HEK293 (cell line): ENCODE measurements at regions not wholly inside any gene's neighbourhood (a gene's known extent, or its start where the extent isn't known, plus 50 kb on each side); places are given as distances from the start of the nearest gene placed in this dataset.
A peak's percentile ranks its signal among the peaks of the same experiment; 100 is the strongest.

Source experiments
- CTCF ChIA-PET: fragments of 350-600 bp; formaldehyde crosslinking; extraction: SDS; loops from one replicate; lab custom pipeline; 2021; ENCODE audit warnings: antibody characterized with exemption; lab: Yijun Ruan, JAX
- POLR2A ChIA-PET: fragments of 300-600 bp; formaldehyde crosslinking; extraction: SDS; loops from one replicate; lab custom pipeline; 2020; ENCODE audit warnings: antibody characterized with exemption, inconsistent platforms; lab: Yijun Ruan, JAX
- H3K27ac ChIP-seq: fragments of 200-500 bp; sonication (Bioruptor generic); 2 replicates; pipeline ENCODE4 v1.5.1; 2014; ENCODE audit warnings: low read depth, low read length, control low read depth, inconsistent platforms; ENCODE audit errors: extremely low read depth
- H3K36me3 ChIP-seq, 2 experiments: fragments of 200-500 bp in 1 of 2; sonication (Bioruptor generic) in 1 of 2; 1 replicate in 1 of 2; 2 replicates in 1 of 2; pipeline ENCODE4 v1.5.1; 2014 to 2017; ENCODE audit warnings: inconsistent platforms in 2 of 2, low read length in 2 of 2; ENCODE audit not compliant: control insufficient read depth in 2 of 2, insufficient read depth in 1 of 2
- H3K4me1 ChIP-seq: fragments of 200-500 bp; sonication (Bioruptor generic); 2 replicates; pipeline ENCODE4 v1.5.1; 2014; ENCODE audit warnings: mild to moderate bottlenecking, low read length, inconsistent platforms; ENCODE audit not compliant: control insufficient read depth, insufficient read depth
- H3K4me3 ChIP-seq: 2 replicates; pipeline ENCODE4 v1.5.1; 2011; ENCODE audit warnings: low read depth, mild to moderate bottlenecking, control low read depth, low read length, moderate library complexity
- H3K9me3 ChIP-seq: fragments of 200-500 bp; sonication (Bioruptor generic); 2 replicates; pipeline ENCODE4 v1.5.1; 2014; ENCODE audit warnings: low read depth, low read length, inconsistent platforms; ENCODE audit not compliant: control insufficient read depth, insufficient read depth
- BCL6B ChIP-seq: fragments of 450-650 bp; formaldehyde crosslinking; IDR thresholded peaks from 2 replicates; pipeline ENCODE4 v1.5.1; 2017; ENCODE audit warnings: missing biosample characterization, missing genetic modification characterization
- GLIS2 ChIP-seq: fragments of 450-650 bp; formaldehyde crosslinking; IDR thresholded peaks from 2 replicates; pipeline ENCODE4 v1.5.1; 2016; ENCODE audit warnings: missing biosample characterization, missing genetic modification characterization
- IKZF3 ChIP-seq: fragments of 450-650 bp; IDR thresholded peaks from 2 replicates; pipeline ENCODE4 v1.5.0; 2018; ENCODE audit warnings: missing biosample characterization, mild to moderate bottlenecking, missing genetic modification characterization, moderate library complexity
- RBAK ChIP-seq: fragments of 450-650 bp; formaldehyde crosslinking; IDR thresholded peaks from 2 replicates; pipeline ENCODE4 v1.5.1; 2016; ENCODE audit warnings: missing biosample characterization, missing genetic modification characterization
- SETDB1 ChIP-seq: IDR thresholded peaks from one replicate; pipeline ENCODE4 v1.6.1; 2017; ENCODE audit warnings: mild to moderate bottlenecking, low read length, moderate library complexity, mixed read lengths; ENCODE audit not compliant: insufficient read length
- SP7 ChIP-seq: fragments of 450-650 bp; formaldehyde crosslinking; IDR thresholded peaks from 2 replicates; pipeline ENCODE4 v1.5.1; 2016; ENCODE audit warnings: missing biosample characterization, missing genetic modification characterization
- YY1 ChIP-seq: fragments of 450-650 bp; formaldehyde crosslinking; IDR thresholded peaks from 2 replicates; pipeline ENCODE4 v1.5.1; 2018; ENCODE audit warnings: missing biosample characterization, missing genetic modification characterization
- ZBTB1 ChIP-seq: fragments of 450-650 bp; formaldehyde crosslinking; IDR thresholded peaks from 2 replicates; pipeline ENCODE4 v1.5.1; 2016; ENCODE audit warnings: missing biosample characterization, missing genetic modification characterization
- ZBTB21 ChIP-seq: fragments of 450-650 bp; formaldehyde crosslinking; IDR thresholded peaks from 2 replicates; pipeline ENCODE4 v1.5.1; 2017; ENCODE audit warnings: missing biosample characterization, missing genetic modification characterization
- ZBTB8A ChIP-seq: fragments of 450-650 bp; formaldehyde crosslinking; IDR thresholded peaks from 2 replicates; pipeline ENCODE4 v1.5.1; 2016; ENCODE audit warnings: missing biosample characterization, missing genetic modification characterization
- ZNF148 ChIP-seq: fragments of 450-650 bp; formaldehyde crosslinking; IDR thresholded peaks from 2 replicates; pipeline ENCODE4 v1.5.0; 2017; ENCODE audit warnings: missing biosample characterization, missing genetic modification characterization, borderline replicate concordance
- ZNF239 ChIP-seq: fragments of 450-650 bp; formaldehyde crosslinking; IDR thresholded peaks from 2 replicates; pipeline ENCODE4 v1.5.1; 2016; ENCODE audit warnings: missing biosample characterization, missing genetic modification characterization
- ZNF248 ChIP-seq: fragments of 450-650 bp; formaldehyde crosslinking; IDR thresholded peaks from 2 replicates; pipeline ENCODE4 v1.5.1; 2017; ENCODE audit warnings: missing biosample characterization, missing genetic modification characterization
- ZNF274 ChIP-seq, 2 experiments: fragments of 200-500 bp in 1 of 2; fragments of 450-650 bp in 1 of 2; sonication (Bioruptor generic) in 1 of 2; formaldehyde crosslinking in 1 of 2; IDR thresholded peaks; 2 replicates each; pipeline versions ENCODE4 v1.5.1 to v1.6.1; 2014 to 2016; ENCODE audit warnings: borderline replicate concordance in 1 of 2, inconsistent platforms in 1 of 2, low read length in 1 of 2, missing biosample characterization in 1 of 2, missing genetic modification characterization in 1 of 2
- ZNF341 ChIP-seq: fragments of 450-650 bp; formaldehyde crosslinking; IDR thresholded peaks from 2 replicates; pipeline ENCODE4; 2016; ENCODE audit warnings: low read depth, missing biosample characterization, missing genetic modification characterization
- ZNF37A ChIP-seq: fragments of 450-650 bp; IDR thresholded peaks from 2 replicates; pipeline ENCODE4 v1.5.1; 2018; ENCODE audit warnings: missing biosample characterization, missing genetic modification characterization
- ZNF423 ChIP-seq: fragments of 450-650 bp; formaldehyde crosslinking; IDR thresholded peaks from 2 replicates; pipeline ENCODE4 v1.5.1; 2016; ENCODE audit warnings: missing biosample characterization, missing genetic modification characterization
- ZNF529 ChIP-seq: fragments of 450-650 bp; formaldehyde crosslinking; IDR thresholded peaks from 2 replicates; pipeline ENCODE4 v1.5.1; 2017; ENCODE audit warnings: missing genetic modification characterization, missing biosample characterization; ENCODE audit not compliant: insufficient replicate concordance
- ZNF701 ChIP-seq: fragments of 450-650 bp; formaldehyde crosslinking; IDR thresholded peaks from 2 replicates; pipeline ENCODE4 v1.5.1; 2016; ENCODE audit warnings: missing biosample characterization, missing genetic modification characterization
- ZNF707 ChIP-seq: fragments of 450-650 bp; formaldehyde crosslinking; IDR thresholded peaks from 2 replicates; pipeline ENCODE4 v1.5.1; 2016; ENCODE audit warnings: missing biosample characterization, missing genetic modification characterization
- ZNF76 ChIP-seq: fragments of 450-650 bp; formaldehyde crosslinking; IDR thresholded peaks from 2 replicates; pipeline ENCODE4; 2016; ENCODE audit warnings: low read depth, missing biosample characterization, missing genetic modification characterization, borderline replicate concordance
- TF ChIP-seq, protein P1 (sequence below): fragments of 450-650 bp; formaldehyde crosslinking; IDR thresholded peaks from 2 replicates; pipeline ENCODE4 v1.5.1; 2017; ENCODE audit warnings: missing biosample characterization, missing genetic modification characterization
- TF ChIP-seq, protein P2 (sequence below): fragments of 450-650 bp; formaldehyde crosslinking; IDR thresholded peaks from 2 replicates; pipeline ENCODE4 v1.5.1; 2016; ENCODE audit warnings: missing biosample characterization, missing genetic modification characterization

GRCh38 chr6:140592877-140593276 is 1218.4 kb upstream of the CITED2 start:
- Histone ChIP-seq H3K36me3 (no peaks in the 10 kb centered on the region), H3K9me3 (no peaks in the 10 kb centered on the region), H3K4me3 (no peak overlapping the region), H3K27ac (no peak overlapping the region), H3K4me1 (no peaks in the 10 kb centered on the region)
- ChIA-PET CTCF (no interaction called here), POLR2A (no interaction called here)
- TF ChIP-seq SETDB1 (peak; percentile 27), ZNF707 (tag by site-specific recombination) (no peak)

GRCh38 chr6:140590641-140591040 is 1216.2 kb upstream of the CITED2 start:
- Histone ChIP-seq H3K36me3 (no peaks in the 10 kb centered on the region), H3K27ac (no peak overlapping the region), H3K4me3 (no peak overlapping the region), H3K9me3 (no peaks in the 10 kb centered on the region), H3K4me1 (no peaks in the 10 kb centered on the region)
- no peak for TF ChIP-seq IKZF3
- TF ChIP-seq SP7 (tag by site-specific recombination): no peak
- no peak for TF ChIP-seq ZNF423 (tag by site-specific recombination)
- no peak for TF ChIP-seq ZNF148
- TF ChIP-seq ZNF701 (tag by site-specific recombination): no peak
- TF ChIP-seq GLIS2 (tag by site-specific recombination): no peak
- TF ChIP-seq ZBTB1 (tag by site-specific recombination): no peak
- no peak for TF ChIP-seq ZNF239 (tag by site-specific recombination)
- no peak for TF ChIP-seq ZNF529 (tag by site-specific recombination)
- TF ChIP-seq YY1: no peak
- no peak for TF ChIP-seq ZNF274 (IDR thresholded peaks at IDR 0.05; ENCODE audit: low read length)
- TF ChIP-seq ZNF274 (tag by site-specific recombination; IDR thresholded peaks at IDR 0.05; ENCODE audit: borderline replicate concordance): no peak
- CTCF ChIA-PET: interaction anchor here (0.6 kb wide), 1 partner anchor 15 kb away, joined by 3 read pairs; no protein-coding TSS in a partner anchor
- POLR2A ChIA-PET: no interaction called here

DNA sequence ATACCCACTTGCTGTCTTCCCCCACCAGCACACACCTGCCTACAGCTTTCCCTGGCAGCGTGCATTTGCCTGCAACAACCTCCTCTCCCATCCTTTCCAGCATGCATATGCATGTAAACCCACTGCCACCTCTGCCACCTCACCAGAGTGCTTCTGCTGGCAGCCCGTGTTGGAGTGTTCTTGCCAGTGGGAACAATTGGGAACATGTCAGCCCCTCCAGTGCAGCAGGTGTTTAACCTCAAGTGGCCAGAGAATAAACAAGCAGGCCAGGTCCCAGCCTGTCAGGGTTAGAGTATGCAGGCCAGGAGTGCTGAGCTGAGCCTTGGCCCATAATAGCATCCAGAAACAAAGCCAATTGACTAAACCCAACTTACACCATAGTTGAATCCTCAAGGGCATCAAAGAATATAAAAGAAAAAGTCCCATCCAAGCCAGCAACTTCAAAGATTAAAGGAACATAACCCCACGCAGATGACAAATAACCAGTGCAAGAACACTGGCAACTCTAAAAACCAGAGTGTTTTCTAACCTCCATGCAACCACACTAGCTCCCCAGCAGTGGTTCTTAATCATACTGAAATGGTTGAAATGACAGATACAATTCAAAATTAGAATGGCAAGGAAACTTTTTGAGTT is 1212.1 kb upstream of the CITED2 start:
- Histone ChIP-seq H3K4me1 (no peaks in the 10 kb centered on the region), H3K27ac (no peak overlapping the region), H3K9me3 (no peaks in the 10 kb centered on the region), H3K36me3 (no peaks in the 10 kb centered on the region), H3K4me3 (no peak overlapping the region)
- CTCF ChIA-PET: interaction anchor here (0.6 kb wide), 1 partner anchor 442 kb away, joined by 3 read pairs; no protein-coding TSS in a partner anchor
- POLR2A ChIA-PET: no interaction called here
- TF ChIP-seq ZNF423 (tag by site-specific recombination) (no peak), ZNF37A (tag by site-specific recombination) (no peak), ZNF248 (no peak), ZBTB21 (no peak), ZNF76 (tag by site-specific recombination) (no peak), ZBTB1 (tag by site-specific recombination) (no peak), ZNF341 (no peak), RBAK (tag by site-specific recombination) (no peak), BCL6B (tag by site-specific recombination) (no peak), ZBTB8A (no peak)
- TF ChIP-seq, protein P1, sequence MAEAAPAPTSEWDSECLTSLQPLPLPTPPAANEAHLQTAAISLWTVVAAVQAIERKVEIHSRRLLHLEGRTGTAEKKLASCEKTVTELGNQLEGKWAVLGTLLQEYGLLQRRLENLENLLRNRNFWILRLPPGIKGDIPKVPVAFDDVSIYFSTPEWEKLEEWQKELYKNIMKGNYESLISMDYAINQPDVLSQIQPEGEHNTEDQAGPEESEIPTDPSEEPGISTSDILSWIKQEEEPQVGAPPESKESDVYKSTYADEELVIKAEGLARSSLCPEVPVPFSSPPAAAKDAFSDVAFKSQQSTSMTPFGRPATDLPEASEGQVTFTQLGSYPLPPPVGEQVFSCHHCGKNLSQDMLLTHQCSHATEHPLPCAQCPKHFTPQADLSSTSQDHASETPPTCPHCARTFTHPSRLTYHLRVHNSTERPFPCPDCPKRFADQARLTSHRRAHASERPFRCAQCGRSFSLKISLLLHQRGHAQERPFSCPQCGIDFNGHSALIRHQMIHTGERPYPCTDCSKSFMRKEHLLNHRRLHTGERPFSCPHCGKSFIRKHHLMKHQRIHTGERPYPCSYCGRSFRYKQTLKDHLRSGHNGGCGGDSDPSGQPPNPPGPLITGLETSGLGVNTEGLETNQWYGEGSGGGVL (tag by site-specific recombination): no peak
- TF ChIP-seq, protein P2, sequence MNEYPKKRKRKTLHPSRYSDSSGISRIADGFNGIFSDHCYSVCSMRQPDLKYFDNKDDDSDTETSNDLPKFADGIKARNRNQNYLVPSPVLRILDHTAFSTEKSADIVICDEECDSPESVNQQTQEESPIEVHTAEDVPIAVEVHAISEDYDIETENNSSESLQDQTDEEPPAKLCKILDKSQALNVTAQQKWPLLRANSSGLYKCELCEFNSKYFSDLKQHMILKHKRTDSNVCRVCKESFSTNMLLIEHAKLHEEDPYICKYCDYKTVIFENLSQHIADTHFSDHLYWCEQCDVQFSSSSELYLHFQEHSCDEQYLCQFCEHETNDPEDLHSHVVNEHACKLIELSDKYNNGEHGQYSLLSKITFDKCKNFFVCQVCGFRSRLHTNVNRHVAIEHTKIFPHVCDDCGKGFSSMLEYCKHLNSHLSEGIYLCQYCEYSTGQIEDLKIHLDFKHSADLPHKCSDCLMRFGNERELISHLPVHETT (tag by site-specific recombination): no peak
